Spleen (tissue), 11 donors: ENCODE measurements at regions not wholly inside any gene's neighbourhood (a gene's known extent, or its start where the extent isn't known, plus 50 kb on each side); places are given as distances from the start of the nearest gene placed in this dataset.
A peak's percentile ranks its signal among the peaks of the same experiment; 100 is the strongest.
"Not testable (repeated sequence)": the region's sequence is repeated elsewhere in the genome, so short reads cannot be mapped to it uniquely, and the experiment has no call there.

Source experiments
- DNase-seq: peaks from one replicate; pipeline ENCODE4 v3.0.0-alpha.2; 2020
- H3K27ac ChIP-seq, 8 donors: fragments of 200-600 bp; sonication (generic) in 7 of 8; 1 replicate in 4 of 8; 2 replicates in 4 of 8; pipeline versions ENCODE4 v1.5.0 to v1.8.0; 2016 to 2021; ENCODE audit warnings: inconsistent platforms in 4 of 8, mild to moderate bottlenecking in 4 of 8, moderate library complexity in 1 of 8
- H3K27me3 ChIP-seq, 7 donors: fragments of 200-600 bp; sonication (generic) in 6 of 7; replicated peaks in 1 of 7; 1 replicate in 4 of 7; 2 replicates in 3 of 7; pipeline versions ENCODE4 v1.5.0 to v1.8.0; 2016 to 2021; ENCODE audit warnings: inconsistent platforms in 3 of 7, mild to moderate bottlenecking in 1 of 7
- H3K36me3 ChIP-seq, 6 donors: fragments of 200-600 bp; sonication (generic) in 5 of 6; 1 replicate in 4 of 6; 2 replicates in 2 of 6; pipeline versions ENCODE4 v1.5.0 to v1.8.0; 2016 to 2021; ENCODE audit warnings: inconsistent platforms in 2 of 6
- H3K4me1 ChIP-seq, 6 donors: fragments of 200-600 bp; sonication (generic) in 5 of 6; 1 replicate in 3 of 6; 2 replicates in 3 of 6; pipeline versions ENCODE4 v1.5.0 to v1.8.0; 2016 to 2021; ENCODE audit warnings: inconsistent platforms in 3 of 6
- H3K4me3 ChIP-seq, 8 donors: fragments of 200-600 bp; sonication (generic) in 7 of 8; 1 replicate in 4 of 8; 2 replicates in 4 of 8; pipeline versions ENCODE4 v1.5.0 to v1.8.0; 2016 to 2021; ENCODE audit warnings: inconsistent platforms in 4 of 8, mild to moderate bottlenecking in 4 of 8, moderate library complexity in 2 of 8
- H3K9me3 ChIP-seq, 8 donors: fragments of 200-600 bp; sonication (generic) in 7 of 8; 1 replicate in 4 of 8; 2 replicates in 4 of 8; pipeline versions ENCODE4 v1.5.0 to v1.8.0; 2016 to 2021; ENCODE audit warnings: inconsistent platforms in 4 of 8
- CTCF ChIP-seq, 11 experiments: fragments of 200-600 bp in 7 of 11; fragments of 450-650 bp in 4 of 11; sonication (generic) in 4 of 11; IDR thresholded peaks in 8 of 11; conservative IDR thresholded peaks in 3 of 11; 1 replicate in 7 of 11; 2 replicates in 4 of 11; pipeline versions ENCODE4 v1.4.0 to v1.8.0; 2016 to 2021; ENCODE audit warnings: antibody characterized with exemption in 11 of 11, inconsistent platforms in 4 of 11, mild to moderate bottlenecking in 1 of 11
- POLR2A ChIP-seq, 3 donors: fragments of 450-650 bp; IDR thresholded peaks; one replicate each; pipeline ENCODE4 v1.5.1; 2017; ENCODE audit warnings: antibody characterized with exemption in 3 of 3, mild to moderate bottlenecking in 1 of 3
- POLR2AphosphoS5 ChIP-seq, 3 donors: sonication (generic); formaldehyde crosslinking; IDR thresholded peaks; one replicate each; pipeline ENCODE4 v1.5.1; 2017; ENCODE audit warnings: antibody characterized with exemption in 3 of 3
- WGBS, 5 donors: extraction: QIAGEN DNeasy Blood & Tissue Kit in 3 of 5; methylation state at CpG; one replicate each; pipeline versions ENCODE4 v1.1.5 to v1.1.7; 2013 to 2018; 5-methylcytosine and 5-hydroxymethylcytosine counted together
- intact Hi-C: fragments of 100-400 bp; cut with DNase I; formaldehyde crosslinking; loops from one replicate; pipeline ENCODE4 v1.15.0; 2023; ENCODE audit warnings: low total_unique reads
- donor health status: healthy with polysubstance abuse.
- donor health status: DM: no; HTN: no; CAD: no; lungs with moderate emphysema.
- donor health status: DM: no; HTN: no; CAD: no.
- donor health status: Bipolar disorder and iron deficiency.
- donor health status: healthy.
- donor health status: DM: no; HTN: no; CAD: no.
- donor health status: DM: yes; HTN: yes; CAD: no.

GRCh38 chr3:194880940-194881925 is 195.6 kb downstream of the FAM43A start:
- peaks cover 0 to 32% (median 21%) of the 10 kb centered on the region in 8 donors for H3K9me3 ChIP-seq
- H3K36me3 ChIP-seq: no peaks in the 10 kb centered on the region
- H3K4me1 ChIP-seq: peaks cover 13 to 45% (median 28%) of the 10 kb centered on the region in 6 donors
- H3K4me3 ChIP-seq: no peak overlapping the region
- H3K27me3 ChIP-seq: no peaks in the 10 kb centered on the region
- H3K27ac ChIP-seq: peak overlapping the region in 4 of 8 donors; percentile 52 to 73 (median 67)
- intact Hi-C loops: no loop called here
- DNase-seq: no peak
- 76 to 86% (median 80%) methylated on average over 11 to 12 of the region's 12 CpGs for WGBS, 5 donors
- TF ChIP-seq POLR2A (IDR thresholded peaks at IDR 0.05) (no peak), POLR2AphosphoS5 (IDR thresholded peaks at IDR 0.05) (no peak), CTCF (IDR thresholded peaks at IDR 0.05 in 8 of 11, conservative IDR thresholded peaks at IDR 0.05 in 3 of 11) (no peak)

- no peak for DNase-seq
- Histone ChIP-seq H3K27me3 (no peaks in the 10 kb centered on the region), H3K27ac (peak overlapping the region in 4 of 8 donors; percentile 31 to 50 (median 46)), H3K36me3 (no peaks in the 10 kb centered on the region), H3K9me3 (peaks cover 0 to 48% (median 32%) of the 10 kb centered on the region in 8 donors), H3K4me3 (no peak overlapping the region), H3K4me1 (peaks cover 3 to 16% (median 10%) of the 10 kb centered on the region in 6 donors)
- peak in 1 of 11 experiments; percentile 7 for TF ChIP-seq CTCF (IDR thresholded peaks at IDR 0.05 in 8 of 11, conservative IDR thresholded peaks at IDR 0.05 in 3 of 11)
- TF ChIP-seq POLR2A (IDR thresholded peaks at IDR 0.05): no peak
- TF ChIP-seq POLR2AphosphoS5 (IDR thresholded peaks at IDR 0.05): peak in 2 of 3 donors; percentile 50 to 73
- 78 to 82% (median 80%) methylated on average over 4 to 6 of the region's 6 CpGs for WGBS, 5 donors
- intact Hi-C loops: no loop called here
These were observed 199.1 kb downstream of the FAM43A start for GRCh38 chr3:194884649-194885315.

GRCh38 chr3:194885766-194886165 is 200.1 kb downstream of the FAM43A start:
- DNase-seq: no peak
- WGBS, 5 donors: 92 to 100% (median 97%) methylated on average over 2 of the region's 2 CpGs

GRCh38 chr3:194886836-194887235 is 201.2 kb downstream of the FAM43A start:
- Histone ChIP-seq H3K36me3 (no peaks in the 10 kb centered on the region), H3K4me3 (no peak overlapping the region), H3K27ac (no peak overlapping the region), H3K27me3 (no peaks in the 10 kb centered on the region), H3K9me3 (peaks cover 0 to 48% (median 32%) of the 10 kb centered on the region in 8 donors), H3K4me1 (no peaks in the 10 kb centered on the region)
- no peak for DNase-seq
- WGBS, 5 donors: 93 to 100% (median 98%) methylated on average over 2 of the region's 2 CpGs
- TF ChIP-seq POLR2A (IDR thresholded peaks at IDR 0.05) (no peak), CTCF (IDR thresholded peaks at IDR 0.05 in 8 of 11, conservative IDR thresholded peaks at IDR 0.05 in 3 of 11) (no peak), POLR2AphosphoS5 (IDR thresholded peaks at IDR 0.05) (no peak)
- intact Hi-C loops: no loop called here

More at GRCh38 chr3:194885766-194886165, 200.1 kb downstream of the FAM43A start:
- Histone ChIP-seq H3K27me3 (no peaks in the 10 kb centered on the region), H3K4me1 (peaks cover 0 to 6% (median 2%) of the 10 kb centered on the region in 6 donors), H3K9me3 (peaks cover 0 to 48% (median 32%) of the 10 kb centered on the region in 8 donors), H3K36me3 (no peaks in the 10 kb centered on the region), H3K27ac (no peak overlapping the region), H3K4me3 (no peak overlapping the region)
- TF ChIP-seq POLR2AphosphoS5 (IDR thresholded peaks at IDR 0.05) (no peak), POLR2A (IDR thresholded peaks at IDR 0.05) (no peak)
- intact Hi-C loops: no loop called here

- H3K4me1 ChIP-seq, H3K27me3 ChIP-seq, H3K27ac ChIP-seq, intact Hi-C loops, H3K4me3 ChIP-seq, DNase-seq, H3K36me3 ChIP-seq: not testable (repeated sequence)
- WGBS, 5 donors: 53 to 90% (median 78%) methylated on average over 3 of the region's 3 CpGs
- peaks cover 0 to 47% (median 32%) of the 10 kb centered on the region in 8 donors for H3K9me3 ChIP-seq
These were observed 202.4 kb downstream of the FAM43A start for GRCh38 chr3:194888062-194888461.
